Neural cell (in vitro differentiated cells): ENCODE measurements at regions not wholly inside any gene's neighbourhood (a gene's known extent, or its start where the extent isn't known, plus 50 kb on each side); places are given as distances from the start of the nearest gene placed in this dataset.
"Not testable (repeated sequence)": the region's sequence is repeated elsewhere in the genome, so short reads cannot be mapped to it uniquely, and the experiment has no call there.

Experiments used
- H2AFZ ChIP-seq: fragments of 200-600, 300-800 bp; sonication (generic), shearing (Covaris generic); 2 replicates; pipeline ENCODE4 v1.6.0; 2014; ENCODE audit warnings: low read depth, mild to moderate bottlenecking, antibody characterized with exemption, low read length, moderate library complexity
- H3F3A ChIP-seq: fragments of 200-600 bp; shearing (Covaris generic); 2 replicates; pipeline ENCODE4 v1.6.1; 2016; ENCODE audit warnings: mild to moderate bottlenecking, moderate library complexity, mixed read lengths, antibody characterized with exemption, low read length; ENCODE audit not compliant: insufficient read depth, poor library complexity, severe bottlenecking
- H3K27ac ChIP-seq: fragments of 200-600, 300-800 bp; sonication (generic), shearing (Covaris generic); 2 replicates; pipeline ENCODE4 v1.5.1; 2014; ENCODE audit warnings: mild to moderate bottlenecking, low read length, moderate library complexity
- H3K27me3 ChIP-seq: fragments of 300-800, 200-600 bp; sonication (generic), shearing (Covaris generic); 2 replicates; pipeline ENCODE4 v1.6.0; 2014; ENCODE audit warnings: mild to moderate bottlenecking, low read depth, low read length, moderate library complexity; ENCODE audit not compliant: insufficient read depth
- H3K36me3 ChIP-seq: fragments of 300-800, 200-600 bp; sonication (generic), shearing (Covaris generic); 2 replicates; pipeline ENCODE4 v1.5.1; 2014; ENCODE audit warnings: mild to moderate bottlenecking, antibody characterized with exemption, low read length, moderate library complexity; ENCODE audit not compliant: insufficient read depth
- H3K4me2 ChIP-seq: fragments of 300-800, 200-600 bp; sonication (generic), shearing (Covaris generic); 2 replicates; pipeline ENCODE4 v1.6.0; 2014; ENCODE audit warnings: mild to moderate bottlenecking, low read length
- H3K4me3 ChIP-seq: fragments of 300-800, 200-600 bp; sonication (generic), shearing (Covaris generic); 2 replicates; pipeline ENCODE4 v1.5.1; 2014; ENCODE audit warnings: mild to moderate bottlenecking, low read length, moderate library complexity
- H3K79me2 ChIP-seq: fragments of 200-600 bp; shearing (Covaris generic); replicated peaks from 2 replicates; pipeline ENCODE4 v1.6.0; 2014; ENCODE audit warnings: mild to moderate bottlenecking, low read length, moderate library complexity; ENCODE audit not compliant: insufficient read depth
- H3K9ac ChIP-seq: fragments of 300-800, 200-600 bp; sonication (generic), shearing (Covaris generic); 2 replicates; pipeline ENCODE4 v1.6.1; 2016; ENCODE audit warnings: mild to moderate bottlenecking, low read length, mixed read lengths
- H3K9me2 ChIP-seq: fragments of 200-600 bp; shearing (Covaris generic); 2 replicates; pipeline ENCODE4 v1.6.1; 2016; ENCODE audit warnings: mild to moderate bottlenecking, low read length, mixed read lengths; ENCODE audit not compliant: insufficient read depth
- H3K9me3 ChIP-seq: fragments of 200-600, 300-800 bp; sonication (generic), shearing (Covaris generic); 2 replicates; pipeline ENCODE4 v1.6.1; 2016; ENCODE audit warnings: mild to moderate bottlenecking, mixed run types, low read length, moderate library complexity, mixed read lengths
- H4K20me1 ChIP-seq: fragments of 200-600 bp; shearing (Covaris generic); 2 replicates; pipeline ENCODE4 v1.6.1; 2016; ENCODE audit warnings: mild to moderate bottlenecking, mixed run types; ENCODE audit not compliant: insufficient read depth
- EP300 ChIP-seq: fragments of 450-650 bp; conservative IDR thresholded peaks from 2 replicates; pipeline ENCODE4 v1.6.1; 2014; ENCODE audit warnings: antibody characterized with exemption, mild to moderate bottlenecking, moderate library complexity; ENCODE audit not compliant: poor library complexity, severe bottlenecking
- EZH2 ChIP-seq: fragments of 200-600, 300-800 bp; shearing (Covaris generic), sonication (generic); IDR thresholded peaks from 2 replicates; pipeline ENCODE4 v1.6.1; 2014; ENCODE audit warnings: antibody characterized with exemption, low read length, borderline replicate concordance, mild to moderate bottlenecking; ENCODE audit not compliant: insufficient read depth, poor library complexity, severe bottlenecking
- MXI1 ChIP-seq: fragments of 450-650 bp; conservative IDR thresholded peaks from 2 replicates; pipeline ENCODE4 v1.6.1; 2014; ENCODE audit warnings: antibody characterized with exemption, mild to moderate bottlenecking; ENCODE audit not compliant: poor library complexity, severe bottlenecking
- POLR2AphosphoS5 ChIP-seq: IDR thresholded peaks from 2 replicates; pipeline ENCODE4 v1.6.1; 2012
- RAD21 ChIP-seq: fragments of 450-650 bp; conservative IDR thresholded peaks from 2 replicates; pipeline ENCODE4 v1.6.1; 2014; ENCODE audit warnings: antibody characterized with exemption, mild to moderate bottlenecking, moderate library complexity
- SMC3 ChIP-seq: fragments of 450-650 bp; conservative IDR thresholded peaks from 2 replicates; pipeline ENCODE4 v1.6.1; 2014; ENCODE audit warnings: antibody characterized with exemption, mild to moderate bottlenecking, moderate library complexity; ENCODE audit not compliant: poor library complexity
- TAF1 ChIP-seq: IDR thresholded peaks from 2 replicates; pipeline ENCODE4 v1.6.1; 2012; ENCODE audit warnings: low read depth
- TF ChIP-seq, protein P1 (sequence below): IDR thresholded peaks from 2 replicates; pipeline ENCODE4 v1.6.1; 2012; ENCODE audit warnings: borderline replicate concordance
- TF ChIP-seq, protein P2 (sequence below): fragments of 450-650 bp; IDR thresholded peaks from 2 replicates; pipeline ENCODE4 v1.5.1; 2014; ENCODE audit warnings: antibody characterized with exemption, mild to moderate bottlenecking, moderate library complexity; ENCODE audit not compliant: poor library complexity, severe bottlenecking

DNA sequence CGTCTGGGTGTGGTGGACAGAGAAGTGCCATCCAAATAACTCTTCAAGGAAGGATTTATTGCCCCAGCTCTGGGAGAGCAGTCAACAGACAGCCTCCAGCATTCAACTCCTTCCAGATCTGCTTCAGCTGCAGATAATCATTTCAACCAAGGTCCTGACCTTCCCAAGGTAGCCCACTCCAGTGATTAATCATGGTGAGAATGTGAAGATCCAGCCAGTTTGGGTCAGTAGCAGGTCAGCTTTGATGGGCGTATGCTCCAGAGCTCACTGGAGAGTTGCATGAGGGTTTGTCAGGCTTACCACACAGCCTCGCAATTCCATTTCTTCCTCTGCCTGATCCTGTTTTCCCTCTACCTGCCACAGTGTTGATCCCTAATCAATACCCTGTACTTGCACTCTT, 214.5 kb upstream of the ZRANB2 start:
- Histone ChIP-seq H4K20me1 (no peaks in the 10 kb centered on the region), H3K36me3 (no peaks in the 10 kb centered on the region)

DNA sequence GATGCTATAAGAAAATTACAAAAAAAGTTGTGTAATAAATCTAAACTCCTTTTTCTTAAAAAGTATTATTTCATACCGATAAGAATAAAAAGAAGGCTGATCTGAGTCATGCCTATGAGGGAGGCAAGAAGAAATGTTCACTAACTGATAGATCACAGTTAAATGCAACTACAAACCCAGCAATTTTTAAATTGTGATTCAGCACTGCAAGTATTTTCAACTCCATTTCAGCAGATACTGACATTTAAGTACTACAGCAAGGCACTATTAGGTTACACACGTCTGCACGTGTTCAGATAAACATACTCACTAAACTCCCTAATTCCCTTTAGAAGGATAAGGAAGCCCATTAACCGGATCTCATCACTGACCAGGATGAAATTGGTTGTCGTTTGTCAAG, 213.3 kb upstream of the ZRANB2 start:
- H3K4me2 ChIP-seq, result no peak overlapping the region
- no peaks in the 10 kb centered on the region for H3K27me3 ChIP-seq
- H3F3A ChIP-seq, result no peaks in the 10 kb centered on the region
- TF ChIP-seq TAF1, result no peak
- no peak overlapping the region for H3K27ac ChIP-seq
- no peak overlapping the region for H3K9ac ChIP-seq
- H4K20me1 ChIP-seq, result no peaks in the 10 kb centered on the region
- H3K4me3 ChIP-seq, result no peak overlapping the region
- H3K9me2 ChIP-seq, result no peaks in the 10 kb centered on the region
- no peaks in the 10 kb centered on the region for H3K79me2 ChIP-seq
- H2AFZ ChIP-seq, result no peak overlapping the region
- no peaks in the 10 kb centered on the region for H3K9me3 ChIP-seq
- no peaks in the 10 kb centered on the region for H3K36me3 ChIP-seq

More for the DNA sequence above, 214.5 kb upstream of the ZRANB2 start:
- Histone ChIP-seq H3K27ac (no peak overlapping the region), H3K4me3 (no peak overlapping the region), H3K4me2 (no peak overlapping the region), H3K27me3 (no peaks in the 10 kb centered on the region), H3K9me2 (no peaks in the 10 kb centered on the region), H3K9ac (no peak overlapping the region), H3K79me2 (no peaks in the 10 kb centered on the region), H3F3A (no peaks in the 10 kb centered on the region), H3K9me3 (no peaks in the 10 kb centered on the region), H2AFZ (no peak overlapping the region)
- TF ChIP-seq SMC3, result no peak

DNA sequence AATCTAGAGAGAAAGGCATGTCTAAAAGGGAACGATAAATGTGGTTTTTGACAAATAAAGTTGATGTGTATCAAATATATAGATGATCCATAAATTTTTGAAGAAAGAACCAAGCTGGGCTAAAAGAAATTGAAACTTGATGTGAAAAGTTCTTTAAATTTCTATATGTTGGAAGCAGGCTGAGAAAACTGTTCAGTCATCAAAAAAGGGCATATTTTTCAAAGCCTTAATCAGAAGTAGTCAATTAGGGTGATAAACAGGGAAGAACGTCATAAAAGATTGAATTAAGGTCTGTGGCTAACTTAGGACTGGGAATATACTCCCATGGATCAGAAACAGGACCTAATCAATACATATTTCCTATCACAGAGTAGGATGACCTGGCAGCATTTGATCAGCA, 211.4 kb upstream of the ZRANB2 start:
- no peaks in the 10 kb centered on the region for H4K20me1 ChIP-seq
- H3K9me3 ChIP-seq, result no peaks in the 10 kb centered on the region
- H3K79me2 ChIP-seq, result no peaks in the 10 kb centered on the region
- no peak overlapping the region for H3K4me3 ChIP-seq
- H3K36me3 ChIP-seq, result no peaks in the 10 kb centered on the region
- TF ChIP-seq TAF1 (no peak), POLR2AphosphoS5 (no peak), RAD21 (no peak), EZH2 (no peak), MXI1 (no peak), EP300 (no peak), SMC3 (no peak)
- TF ChIP-seq, protein P1, sequence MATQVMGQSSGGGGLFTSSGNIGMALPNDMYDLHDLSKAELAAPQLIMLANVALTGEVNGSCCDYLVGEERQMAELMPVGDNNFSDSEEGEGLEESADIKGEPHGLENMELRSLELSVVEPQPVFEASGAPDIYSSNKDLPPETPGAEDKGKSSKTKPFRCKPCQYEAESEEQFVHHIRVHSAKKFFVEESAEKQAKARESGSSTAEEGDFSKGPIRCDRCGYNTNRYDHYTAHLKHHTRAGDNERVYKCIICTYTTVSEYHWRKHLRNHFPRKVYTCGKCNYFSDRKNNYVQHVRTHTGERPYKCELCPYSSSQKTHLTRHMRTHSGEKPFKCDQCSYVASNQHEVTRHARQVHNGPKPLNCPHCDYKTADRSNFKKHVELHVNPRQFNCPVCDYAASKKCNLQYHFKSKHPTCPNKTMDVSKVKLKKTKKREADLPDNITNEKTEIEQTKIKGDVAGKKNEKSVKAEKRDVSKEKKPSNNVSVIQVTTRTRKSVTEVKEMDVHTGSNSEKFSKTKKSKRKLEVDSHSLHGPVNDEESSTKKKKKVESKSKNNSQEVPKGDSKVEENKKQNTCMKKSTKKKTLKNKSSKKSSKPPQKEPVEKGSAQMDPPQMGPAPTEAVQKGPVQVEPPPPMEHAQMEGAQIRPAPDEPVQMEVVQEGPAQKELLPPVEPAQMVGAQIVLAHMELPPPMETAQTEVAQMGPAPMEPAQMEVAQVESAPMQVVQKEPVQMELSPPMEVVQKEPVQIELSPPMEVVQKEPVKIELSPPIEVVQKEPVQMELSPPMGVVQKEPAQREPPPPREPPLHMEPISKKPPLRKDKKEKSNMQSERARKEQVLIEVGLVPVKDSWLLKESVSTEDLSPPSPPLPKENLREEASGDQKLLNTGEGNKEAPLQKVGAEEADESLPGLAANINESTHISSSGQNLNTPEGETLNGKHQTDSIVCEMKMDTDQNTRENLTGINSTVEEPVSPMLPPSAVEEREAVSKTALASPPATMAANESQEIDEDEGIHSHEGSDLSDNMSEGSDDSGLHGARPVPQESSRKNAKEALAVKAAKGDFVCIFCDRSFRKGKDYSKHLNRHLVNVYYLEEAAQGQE, result no peak
- TF ChIP-seq, protein P2, sequence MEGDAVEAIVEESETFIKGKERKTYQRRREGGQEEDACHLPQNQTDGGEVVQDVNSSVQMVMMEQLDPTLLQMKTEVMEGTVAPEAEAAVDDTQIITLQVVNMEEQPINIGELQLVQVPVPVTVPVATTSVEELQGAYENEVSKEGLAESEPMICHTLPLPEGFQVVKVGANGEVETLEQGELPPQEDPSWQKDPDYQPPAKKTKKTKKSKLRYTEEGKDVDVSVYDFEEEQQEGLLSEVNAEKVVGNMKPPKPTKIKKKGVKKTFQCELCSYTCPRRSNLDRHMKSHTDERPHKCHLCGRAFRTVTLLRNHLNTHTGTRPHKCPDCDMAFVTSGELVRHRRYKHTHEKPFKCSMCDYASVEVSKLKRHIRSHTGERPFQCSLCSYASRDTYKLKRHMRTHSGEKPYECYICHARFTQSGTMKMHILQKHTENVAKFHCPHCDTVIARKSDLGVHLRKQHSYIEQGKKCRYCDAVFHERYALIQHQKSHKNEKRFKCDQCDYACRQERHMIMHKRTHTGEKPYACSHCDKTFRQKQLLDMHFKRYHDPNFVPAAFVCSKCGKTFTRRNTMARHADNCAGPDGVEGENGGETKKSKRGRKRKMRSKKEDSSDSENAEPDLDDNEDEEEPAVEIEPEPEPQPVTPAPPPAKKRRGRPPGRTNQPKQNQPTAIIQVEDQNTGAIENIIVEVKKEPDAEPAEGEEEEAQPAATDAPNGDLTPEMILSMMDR, result no peak
- H3K27me3 ChIP-seq, result no peaks in the 10 kb centered on the region
- H2AFZ ChIP-seq, result no peak overlapping the region
- H3F3A ChIP-seq, result no peaks in the 10 kb centered on the region
- H3K4me2 ChIP-seq, result no peak overlapping the region
- no peak overlapping the region for H3K27ac ChIP-seq
- no peaks in the 10 kb centered on the region for H3K9me2 ChIP-seq
- no peak overlapping the region for H3K9ac ChIP-seq

DNA sequence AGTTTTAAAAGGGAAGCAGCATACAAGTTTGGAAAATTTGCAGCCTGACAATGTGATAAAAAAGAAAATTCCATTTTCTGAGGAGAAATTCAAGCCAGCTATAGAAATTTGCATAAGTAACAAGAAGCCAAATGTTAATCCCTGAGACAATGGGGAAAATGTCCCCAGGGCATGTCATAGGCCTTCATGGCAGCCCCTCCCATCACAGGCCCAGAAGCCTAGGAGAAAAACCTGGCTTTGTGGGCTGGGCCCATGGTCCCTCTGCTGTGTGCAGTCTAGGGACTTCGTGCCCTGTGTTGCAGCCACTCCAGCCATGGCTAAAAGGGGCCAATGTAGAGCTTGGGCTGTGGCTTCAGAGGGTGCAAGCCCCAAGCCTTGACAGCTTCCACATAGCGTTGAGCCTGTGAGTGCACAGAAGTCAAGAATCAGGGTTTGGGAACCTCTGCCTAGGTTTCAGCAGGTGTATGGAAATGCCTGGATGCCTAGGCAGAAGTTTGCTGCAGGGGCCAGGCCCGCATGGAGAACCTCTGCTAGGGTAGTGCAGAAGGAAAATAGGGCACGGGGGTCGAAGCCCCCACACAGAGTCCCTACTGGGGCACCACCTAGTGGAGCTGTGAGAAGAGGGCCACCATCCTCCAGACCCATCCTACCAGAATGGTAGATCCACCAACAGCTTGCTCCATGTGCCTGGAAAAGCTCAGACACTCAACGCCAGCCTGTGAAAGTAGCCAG, 209.8 kb upstream of the ZRANB2 start:
- not testable (repeated sequence) for H3K4me3 ChIP-seq, H2AFZ ChIP-seq, H3K9me3 ChIP-seq, H3K79me2 ChIP-seq, H3K27ac ChIP-seq, H3F3A ChIP-seq, H3K9ac ChIP-seq, H3K27me3 ChIP-seq, H3K4me2 ChIP-seq, H4K20me1 ChIP-seq, H3K36me3 ChIP-seq, H3K9me2 ChIP-seq
